Testis (tissue), 2 donors: ENCODE measurements at regions not wholly inside any gene's neighbourhood (a gene's known extent, or its start where the extent isn't known, plus 50 kb on each side); places are given as distances from the start of the nearest gene placed in this dataset.

Experiments used
- DNase-seq: peaks from one replicate; pipeline ENCODE4 v3.0.0-alpha.2; 2019
- H3K27ac ChIP-seq, 2 donors: fragments of 200-600 bp; sonication (generic); one replicate each; pipeline ENCODE4 v1.5.1; 2019
- H3K27me3 ChIP-seq: fragments of 200-600 bp; sonication (generic); one replicate; pipeline ENCODE4 v1.5.1; 2019
- H3K36me3 ChIP-seq: fragments of 200-600 bp; sonication (generic); one replicate; pipeline ENCODE4 v1.5.1; 2017; ENCODE audit warnings: low read depth; ENCODE audit errors: missing control alignments
- H3K4me1 ChIP-seq: fragments of 200-600 bp; sonication (generic); one replicate; pipeline ENCODE4 v1.5.1; 2019
- H3K4me3 ChIP-seq, 2 donors: fragments of 200-600 bp; sonication (generic); one replicate each; pipeline ENCODE4 v1.5.1; 2017 to 2019
- H3K9me3 ChIP-seq: fragments of 200-600 bp; sonication (generic); one replicate; pipeline ENCODE4 v1.5.1; 2017
- POLR2A ChIP-seq: fragments of 450-650 bp; IDR thresholded peaks from one replicate; pipeline ENCODE4 v1.6.1; 2017; ENCODE audit warnings: antibody characterized with exemption, mild to moderate bottlenecking, moderate library complexity
- WGBS, 2 donors: methylation state at CpG; one replicate each; pipeline ENCODE4 v1.1.5; 2018; 5-methylcytosine and 5-hydroxymethylcytosine counted together
- intact Hi-C: fragments of 100-400 bp; cut with DNase I; formaldehyde crosslinking; loops from one replicate; pipeline ENCODE4 v1.15.1; 2023; ENCODE audit warnings: low total_unique reads
- TF ChIP-seq, protein P1 (sequence below), 3 experiments: fragments of 450-650 bp in 2 of 3; fragments of 200-600 bp in 1 of 3; sonication (generic) in 1 of 3; IDR thresholded peaks; one replicate each; pipeline ENCODE4 v1.5.1; 2016 to 2019; ENCODE audit warnings: antibody characterized with exemption in 3 of 3, mild to moderate bottlenecking in 2 of 3, moderate library complexity in 1 of 3

DNA sequence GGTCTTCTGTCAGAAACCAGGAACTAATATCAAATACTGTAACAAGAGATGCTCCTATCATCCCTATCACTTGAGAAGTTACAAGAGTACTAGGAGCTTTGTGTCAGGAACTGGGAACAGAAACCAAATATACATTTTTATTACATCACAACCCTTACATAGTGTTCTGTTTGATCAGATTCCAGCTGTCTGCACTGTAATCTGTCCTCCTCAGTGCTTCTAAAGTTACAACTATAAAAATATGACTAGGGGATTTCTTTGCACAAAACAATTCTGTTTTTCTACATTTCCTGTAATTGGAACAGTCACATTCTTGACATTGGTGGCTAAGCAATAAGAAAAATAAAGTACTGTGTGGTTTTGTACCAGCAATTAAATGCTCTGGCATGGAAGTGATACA lies 686.0 kb downstream of the PDHA2 start:
- no peak for DNase-seq
- H3K36me3 ChIP-seq, result no peaks in the 10 kb centered on the region

DNA sequence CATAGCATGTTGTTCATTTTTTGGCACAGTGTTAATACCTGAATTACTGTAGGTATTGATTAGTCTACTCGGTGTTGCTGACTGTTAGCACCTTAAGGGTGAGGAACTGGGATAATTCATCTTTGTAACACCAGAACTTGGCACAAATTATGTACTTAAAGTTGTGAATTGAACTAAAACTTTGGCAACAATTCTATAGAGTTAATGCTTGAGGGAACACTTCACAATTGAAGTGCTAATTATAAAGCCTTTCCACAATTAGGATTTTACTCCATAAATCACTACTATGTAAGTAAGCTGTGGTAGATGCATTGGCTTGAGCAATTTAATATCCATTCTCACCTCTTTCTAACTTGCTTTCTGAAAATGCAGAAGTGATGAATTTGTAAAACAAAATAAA lies 686.7 kb downstream of the PDHA2 start:
- no peaks in the 10 kb centered on the region for H3K4me1 ChIP-seq
- H3K9me3 ChIP-seq, result no peaks in the 10 kb centered on the region
- no peaks in the 10 kb centered on the region for H3K27me3 ChIP-seq
- H3K36me3 ChIP-seq, result no peaks in the 10 kb centered on the region
- no peak overlapping the region for H3K4me3 ChIP-seq
- no peak for TF ChIP-seq POLR2A
- TF ChIP-seq, protein P1, sequence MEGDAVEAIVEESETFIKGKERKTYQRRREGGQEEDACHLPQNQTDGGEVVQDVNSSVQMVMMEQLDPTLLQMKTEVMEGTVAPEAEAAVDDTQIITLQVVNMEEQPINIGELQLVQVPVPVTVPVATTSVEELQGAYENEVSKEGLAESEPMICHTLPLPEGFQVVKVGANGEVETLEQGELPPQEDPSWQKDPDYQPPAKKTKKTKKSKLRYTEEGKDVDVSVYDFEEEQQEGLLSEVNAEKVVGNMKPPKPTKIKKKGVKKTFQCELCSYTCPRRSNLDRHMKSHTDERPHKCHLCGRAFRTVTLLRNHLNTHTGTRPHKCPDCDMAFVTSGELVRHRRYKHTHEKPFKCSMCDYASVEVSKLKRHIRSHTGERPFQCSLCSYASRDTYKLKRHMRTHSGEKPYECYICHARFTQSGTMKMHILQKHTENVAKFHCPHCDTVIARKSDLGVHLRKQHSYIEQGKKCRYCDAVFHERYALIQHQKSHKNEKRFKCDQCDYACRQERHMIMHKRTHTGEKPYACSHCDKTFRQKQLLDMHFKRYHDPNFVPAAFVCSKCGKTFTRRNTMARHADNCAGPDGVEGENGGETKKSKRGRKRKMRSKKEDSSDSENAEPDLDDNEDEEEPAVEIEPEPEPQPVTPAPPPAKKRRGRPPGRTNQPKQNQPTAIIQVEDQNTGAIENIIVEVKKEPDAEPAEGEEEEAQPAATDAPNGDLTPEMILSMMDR (IDR thresholded peaks at IDR 0.05), result no peak
- intact Hi-C loops, result no loop called here
- no peak overlapping the region for H3K27ac ChIP-seq
- DNase-seq, result no peak
- WGBS, 2 donors, result 84 to 89% methylated on average over 1 of the region's 1 CpG

More for the DNA sequence above, 686.0 kb downstream of the PDHA2 start:
- Histone ChIP-seq H3K27me3 (no peaks in the 10 kb centered on the region), H3K27ac (no peak overlapping the region), H3K9me3 (no peaks in the 10 kb centered on the region), H3K4me3 (no peak overlapping the region), H3K4me1 (no peaks in the 10 kb centered on the region)
- intact Hi-C loops, result no loop called here
- no peak for TF ChIP-seq POLR2A
- TF ChIP-seq, protein P1 (IDR thresholded peaks at IDR 0.05), result no peak

DNA sequence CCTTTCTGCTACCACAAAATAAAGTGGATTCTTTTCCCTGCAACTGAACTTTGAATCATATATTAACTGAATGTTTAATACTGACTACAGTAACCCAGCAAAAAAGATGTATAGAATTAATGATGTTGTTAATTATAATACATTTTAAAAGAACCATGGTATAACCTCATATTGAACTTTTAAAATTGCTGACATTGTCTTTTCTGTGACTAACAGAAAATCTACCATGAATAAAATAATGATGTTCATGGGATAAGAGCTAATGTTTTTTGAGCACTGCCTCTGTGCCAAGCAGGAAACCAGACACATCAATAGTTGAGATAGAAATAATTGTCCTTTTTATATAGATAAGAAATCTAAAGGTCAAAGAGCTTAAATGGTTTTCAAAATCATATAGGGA lies 691.9 kb downstream of the PDHA2 start:
- Histone ChIP-seq H3K9me3 (no peaks in the 10 kb centered on the region), H3K27ac (no peak overlapping the region), H3K36me3 (no peaks in the 10 kb centered on the region), H3K4me1 (no peaks in the 10 kb centered on the region), H3K27me3 (no peaks in the 10 kb centered on the region), H3K4me3 (no peak overlapping the region)
- intact Hi-C loops, result no loop called here
- TF ChIP-seq, protein P1 (IDR thresholded peaks at IDR 0.05), result no peak
- TF ChIP-seq POLR2A, result no peak
- no peak for DNase-seq

GRCh38 chr4:96543346-96543745 lies 703.5 kb downstream of the PDHA2 start:
- no peaks in the 10 kb centered on the region for H3K36me3 ChIP-seq
- H3K4me1 ChIP-seq, result no peaks in the 10 kb centered on the region
- intact Hi-C loops, result no loop called here
- H3K4me3 ChIP-seq, result no peak overlapping the region
- H3K27ac ChIP-seq, result no peak overlapping the region
- TF ChIP-seq, protein P1 (IDR thresholded peaks at IDR 0.05), result no peak
- no peak for TF ChIP-seq POLR2A
- 92 to 93% methylated on average over 2 of the region's 2 CpGs for WGBS, 2 donors
- DNase-seq, result no peak
- H3K9me3 ChIP-seq, result no peaks in the 10 kb centered on the region
- H3K27me3 ChIP-seq, result no peaks in the 10 kb centered on the region

- intact Hi-C loops, result no loop called here
- H3K27me3 ChIP-seq, result no peaks in the 10 kb centered on the region
- no peak for DNase-seq
- H3K9me3 ChIP-seq, result no peaks in the 10 kb centered on the region
- TF ChIP-seq, protein P1 (IDR thresholded peaks at IDR 0.05), result no peak
- no peak for TF ChIP-seq POLR2A
- H3K27ac ChIP-seq, result no peak overlapping the region
- H3K36me3 ChIP-seq, result no peaks in the 10 kb centered on the region
- no peaks in the 10 kb centered on the region for H3K4me1 ChIP-seq
- no peak overlapping the region for H3K4me3 ChIP-seq
- 72 to 73% methylated on average over 2 of the region's 2 CpGs for WGBS, 2 donors
These were observed 718.6 kb downstream of the PDHA2 start for GRCh38 chr4:96558466-96558865.
